Stimulated activated CD4-positive, alpha-beta T cell treated with anti-CD3 and anti-CD28 coated beads, Interleukin-12 subunit alpha, Interleukin-12 subunit beta, amount 100 ng/mL, for 48 hours (primary cell): ENCODE measurements at regions not wholly inside any gene's neighbourhood (a gene's known extent, or its start where the extent isn't known, plus 50 kb on each side); places are given as distances from the start of the nearest gene placed in this dataset.

Source experiments
- DNase-seq, 3 donors: peaks; one replicate each; pipeline ENCODE4 v3.0.0-alpha.2; 2020; ENCODE audit warnings: low read depth in 2 of 3, low spot score in 1 of 3

GRCh38 chr15:47386459-47386858, 330.8 kb upstream of the SEMA6D start:
- DNase-seq, result no peak

- DNase-seq, result no peak
Measured at GRCh38 chr15:47388299-47388698, 329.0 kb upstream of the SEMA6D start.

GRCh38 chr15:47390208-47390765, 327.0 kb upstream of the SEMA6D start:
- no peak for DNase-seq

GRCh38 chr15:47394286-47394809, 323.0 kb upstream of the SEMA6D start:
- no peak for DNase-seq

GRCh38 chr15:47395076-47395475, 322.2 kb upstream of the SEMA6D start:
- no peak for DNase-seq

- no peak for DNase-seq
Measured at GRCh38 chr15:47397655-47398054, 319.6 kb upstream of the SEMA6D start.

- no peak for DNase-seq
Measured at GRCh38 chr15:47398132-47398531, 319.2 kb upstream of the SEMA6D start.

GRCh38 chr15:47398594-47398993, 318.7 kb upstream of the SEMA6D start:
- DNase-seq, result no peak

GRCh38 chr15:47399100-47399499, 318.2 kb upstream of the SEMA6D start:
- DNase-seq, result no peak

GRCh38 chr15:47400603-47401002, 316.7 kb upstream of the SEMA6D start:
- DNase-seq, result no peak

- DNase-seq, result no peak
Measured at GRCh38 chr15:47401427-47401826, 315.9 kb upstream of the SEMA6D start.

GRCh38 chr15:47402829-47403228, 314.5 kb upstream of the SEMA6D start:
- DNase-seq, result no peak

GRCh38 chr15:47404877-47405276, 312.4 kb upstream of the SEMA6D start:
- DNase-seq, result no peak

GRCh38 chr15:47405365-47406162, 311.7 kb upstream of the SEMA6D start:
- no peak for DNase-seq

GRCh38 chr15:47407692-47408091, 309.6 kb upstream of the SEMA6D start:
- DNase-seq, result no peak

GRCh38 chr15:47409038-47409437, 308.3 kb upstream of the SEMA6D start:
- DNase-seq, result no peak

- no peak for DNase-seq
Measured at GRCh38 chr15:47409600-47409999, 307.7 kb upstream of the SEMA6D start.

GRCh38 chr15:47410247-47410646, 307.1 kb upstream of the SEMA6D start:
- DNase-seq, result no peak

GRCh38 chr15:47411733-47412132, 305.6 kb upstream of the SEMA6D start:
- no peak for DNase-seq

- DNase-seq, result no peak
Measured at GRCh38 chr15:47412136-47412535, 305.2 kb upstream of the SEMA6D start.

- DNase-seq, result no peak
Measured at GRCh38 chr15:47412802-47413201, 304.5 kb upstream of the SEMA6D start.

- no peak for DNase-seq
Measured at GRCh38 chr15:47414207-47414606, 303.1 kb upstream of the SEMA6D start.

GRCh38 chr15:47415539-47415971, 301.8 kb upstream of the SEMA6D start:
- DNase-seq, result no peak
